SK-N-MC (cell line): ENCODE measurements at regions not wholly inside any gene's neighbourhood (a gene's known extent, or its start where the extent isn't known, plus 50 kb on each side); places are given as distances from the start of the nearest gene placed in this dataset.

ENCODE experiments used
- EZH2 ChIP-seq: fragments of 200-600 bp; sonication (generic); IDR thresholded peaks from one replicate; pipeline ENCODE4 v1.6.1; 2017; ENCODE audit warnings: antibody characterized with exemption
- POLR2AphosphoS5 ChIP-seq: IDR thresholded peaks from 2 replicates; pipeline ENCODE4 v1.6.1; 2012; ENCODE audit warnings: mild to moderate bottlenecking, low read depth, low read length, borderline replicate concordance

- TF ChIP-seq POLR2AphosphoS5: no peak
- no peak for TF ChIP-seq EZH2
These were observed 267.9 kb downstream of the SOX11 start for GRCh38 chr2:5959836-5960820.
